IPS DF 4.7 (cell line): ENCODE measurements at regions not wholly inside any gene's neighbourhood (a gene's known extent, or its start where the extent isn't known, plus 50 kb on each side); places are given as distances from the start of the nearest gene placed in this dataset.
A peak's percentile ranks its signal among the peaks of the same experiment; 100 is the strongest.
"Not testable (repeated sequence)": the region's sequence is repeated elsewhere in the genome, so short reads cannot be mapped to it uniquely, and the experiment has no call there.

Experiments used
- DNase-seq: peaks from one replicate; pipeline ENCODE4 v3.0.0-alpha.2; 2013; ENCODE audit warnings: low spot score; ENCODE audit errors: extremely low read depth

DNA sequence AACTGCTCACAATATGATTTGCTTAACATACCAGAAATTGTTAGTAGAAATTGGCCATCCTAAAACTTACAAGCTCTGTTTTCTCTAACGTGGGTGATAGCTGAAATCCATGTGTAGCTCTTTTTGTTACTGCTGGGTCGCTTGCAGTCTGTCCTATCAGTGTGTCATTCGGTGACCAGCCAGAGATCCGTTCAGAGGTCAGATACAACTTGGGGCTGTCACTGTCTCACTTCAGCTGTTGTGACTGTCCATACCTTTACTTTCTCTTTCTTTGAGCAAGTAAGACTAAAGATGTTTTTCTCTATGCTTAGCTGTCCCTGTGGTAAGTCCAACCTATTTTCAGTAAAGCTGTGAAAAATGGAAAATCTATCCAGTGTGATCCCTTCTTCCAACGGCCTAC is 282.9 kb upstream of the KCNH7 start:
- no peak for DNase-seq

DNA sequence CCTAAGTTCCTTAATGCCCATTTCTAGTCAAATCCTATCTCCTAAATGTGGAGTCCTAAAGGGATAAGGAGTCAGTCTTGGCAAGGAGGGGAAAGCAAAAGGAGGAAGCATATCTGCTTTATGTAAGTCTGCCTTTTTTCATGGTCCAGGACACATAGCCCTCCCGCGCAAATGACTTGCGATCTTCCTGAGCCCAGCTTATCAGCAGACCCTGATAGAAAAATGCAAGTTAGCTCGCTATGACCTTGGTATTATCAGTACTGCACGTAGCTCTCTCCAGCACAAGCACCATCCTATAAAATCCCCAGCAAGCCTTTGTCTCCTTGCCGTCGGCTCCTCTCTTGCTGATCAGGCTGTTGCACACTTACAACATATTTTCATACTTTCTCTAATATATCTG is 281.4 kb upstream of the KCNH7 start:
- DNase-seq, result no peak

DNA sequence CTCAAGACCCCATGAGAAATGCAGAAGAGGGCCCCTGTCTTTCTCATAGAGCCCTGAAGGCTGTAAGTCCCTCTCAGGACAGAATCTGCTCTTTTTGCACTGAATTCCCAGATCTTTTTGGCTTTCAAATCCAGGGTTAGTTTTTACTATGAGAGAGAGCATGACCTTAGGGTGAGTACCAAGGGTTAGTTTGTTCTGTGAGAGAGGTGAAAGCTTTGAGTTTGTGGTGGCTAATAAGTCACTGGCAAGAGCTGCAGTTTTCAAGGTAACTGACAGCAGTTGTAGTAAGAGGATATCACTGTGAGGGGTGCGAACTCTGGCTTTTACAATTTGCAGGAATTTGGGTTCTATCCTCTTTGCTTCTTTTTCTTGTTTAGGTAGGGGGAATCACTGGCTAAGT is 248.4 kb upstream of the KCNH7 start:
- no peak for DNase-seq

GRCh38 chr2:163085366-163086024 is 246.9 kb upstream of the KCNH7 start:
- DNase-seq, result not testable (repeated sequence)

DNA sequence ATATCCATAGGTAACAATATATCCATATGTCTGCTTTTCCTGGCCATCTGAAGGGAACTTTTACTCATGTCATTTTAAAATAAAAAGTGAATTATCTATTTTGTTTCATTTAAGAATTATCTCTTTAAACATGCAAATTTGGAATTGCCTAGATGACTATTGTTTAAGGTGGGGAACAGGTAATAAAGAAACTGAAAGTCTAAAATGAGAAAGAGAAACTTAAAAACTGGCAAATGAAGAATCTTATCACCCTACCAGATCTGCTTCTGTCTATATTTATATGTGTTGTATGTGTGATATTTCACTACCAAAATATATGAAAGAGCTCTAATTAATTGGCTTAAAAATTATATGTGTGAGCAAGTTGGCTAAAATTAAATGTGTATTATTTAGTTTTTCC is 243.2 kb upstream of the KCNH7 start:
- no peak for DNase-seq

DNA sequence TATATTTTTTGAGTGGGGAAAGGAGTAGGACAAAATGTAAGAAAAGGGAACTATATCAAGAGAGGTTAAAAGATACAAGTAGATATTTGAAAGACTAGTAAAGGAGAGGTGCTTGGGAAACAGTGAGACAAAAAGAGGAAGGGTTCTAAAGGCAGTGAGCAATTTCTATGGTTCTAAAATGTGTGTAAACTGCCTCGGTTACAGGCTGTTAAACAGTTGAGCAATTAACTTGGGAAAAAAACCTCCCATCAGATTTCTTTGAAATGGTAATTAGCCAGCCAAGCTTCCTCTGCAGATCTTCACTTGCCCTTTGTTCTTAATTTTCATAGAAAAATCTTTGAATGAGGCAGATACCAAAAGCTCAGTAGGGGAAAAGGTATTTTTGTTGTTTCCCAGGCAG is 238.7 kb upstream of the KCNH7 start:
- DNase-seq, result peak; percentile 25

GRCh38 chr2:163066085-163066484 is 227.5 kb upstream of the KCNH7 start:
- DNase-seq, result no peak

DNA sequence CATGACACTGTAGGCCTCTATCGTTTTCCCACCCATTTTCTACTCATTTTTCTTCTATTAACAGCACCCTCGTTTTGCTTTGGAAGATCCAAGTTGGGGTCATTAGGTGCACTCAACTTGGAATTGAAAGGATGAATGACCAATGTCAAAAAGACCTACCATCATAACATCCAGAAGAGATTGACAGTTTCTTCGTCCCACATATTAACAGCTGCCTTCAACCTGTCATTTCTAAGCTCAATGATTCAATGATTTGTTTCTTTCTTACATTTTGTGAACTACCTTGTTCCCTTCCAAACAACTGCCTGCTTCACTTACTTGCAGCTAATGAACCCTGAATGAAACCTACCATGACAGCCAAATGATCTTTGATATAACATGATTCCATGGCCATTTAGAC is 224.0 kb upstream of the KCNH7 start:
- no peak for DNase-seq

GRCh38 chr2:163046615-163047014 is 208.0 kb upstream of the KCNH7 start:
- DNase-seq, result no peak

DNA sequence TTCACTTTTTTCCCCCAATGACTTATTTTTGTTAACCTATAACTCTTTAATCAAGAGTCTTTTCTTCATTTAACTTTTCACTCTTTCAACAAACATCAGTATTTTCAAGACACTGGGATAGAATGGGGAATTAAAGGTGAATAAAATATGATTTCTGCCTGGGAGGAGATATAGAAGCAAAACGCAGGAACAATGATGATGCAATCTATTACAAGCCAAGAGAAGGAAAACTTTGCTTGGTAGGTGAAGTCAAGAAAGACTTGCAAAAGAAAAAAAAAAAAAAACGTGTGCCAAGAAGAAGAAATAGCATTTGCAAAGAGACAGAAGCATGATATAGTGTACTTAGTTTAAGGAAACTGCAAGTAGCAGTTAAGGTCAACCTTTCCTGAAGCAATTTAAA is 207.3 kb upstream of the KCNH7 start:
- DNase-seq, result no peak

- DNase-seq, result no peak
Observed at GRCh38 chr2:163044114-163044513, 205.5 kb upstream of the KCNH7 start.

GRCh38 chr2:163043201-163043600 is 204.6 kb upstream of the KCNH7 start:
- DNase-seq, result no peak

- no peak for DNase-seq
Observed at GRCh38 chr2:163039266-163039665, 200.7 kb upstream of the KCNH7 start.

- no peak for DNase-seq
Observed at GRCh38 chr2:163028807-163029206, 190.2 kb upstream of the KCNH7 start.

- not testable (repeated sequence) for DNase-seq
Observed at GRCh38 chr2:163026136-163026775, 187.7 kb upstream of the KCNH7 start.

- not testable (repeated sequence) for DNase-seq
Observed at GRCh38 chr2:163016882-163017281, 178.3 kb upstream of the KCNH7 start.

GRCh38 chr2:163011000-163011399 is 172.4 kb upstream of the KCNH7 start:
- no peak for DNase-seq

DNA sequence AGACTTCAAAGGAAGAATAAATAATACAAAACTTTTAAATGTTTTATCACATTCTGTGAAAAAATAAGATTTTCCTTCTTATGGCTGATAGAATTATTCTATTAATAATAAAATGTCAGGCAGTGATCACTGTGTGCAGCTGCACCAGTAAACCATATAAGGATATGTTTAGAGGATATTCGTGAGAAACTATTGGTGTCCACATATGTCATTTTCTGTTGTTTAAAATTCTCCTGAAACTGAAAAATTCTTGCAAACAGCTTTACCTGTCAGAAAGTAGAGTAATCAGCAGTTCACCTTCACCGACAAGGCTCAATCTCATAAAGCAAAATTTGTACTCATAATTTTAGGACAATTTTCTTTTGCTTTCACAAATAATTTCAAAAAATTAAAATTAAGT is 170.1 kb upstream of the KCNH7 start:
- DNase-seq, result no peak

DNA sequence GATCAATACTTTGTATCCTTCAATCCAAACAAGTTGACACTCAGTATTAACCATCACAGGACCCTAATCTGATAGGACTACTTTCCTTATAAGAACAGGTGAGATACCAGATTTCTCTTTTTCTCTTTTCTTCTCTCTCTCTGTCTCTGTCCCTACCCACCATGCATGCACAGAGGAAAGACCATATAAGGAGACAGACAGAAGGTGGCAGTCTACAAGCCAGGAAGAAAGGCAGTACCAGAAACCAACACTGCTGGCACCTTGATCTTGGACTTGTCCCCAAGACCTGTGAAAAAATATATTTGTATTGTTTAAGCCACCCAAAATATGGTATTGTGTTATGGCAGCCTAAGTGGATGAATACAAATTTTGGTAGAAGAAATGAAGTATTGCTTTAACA is 156.2 kb upstream of the KCNH7 start:
- no peak for DNase-seq

DNA sequence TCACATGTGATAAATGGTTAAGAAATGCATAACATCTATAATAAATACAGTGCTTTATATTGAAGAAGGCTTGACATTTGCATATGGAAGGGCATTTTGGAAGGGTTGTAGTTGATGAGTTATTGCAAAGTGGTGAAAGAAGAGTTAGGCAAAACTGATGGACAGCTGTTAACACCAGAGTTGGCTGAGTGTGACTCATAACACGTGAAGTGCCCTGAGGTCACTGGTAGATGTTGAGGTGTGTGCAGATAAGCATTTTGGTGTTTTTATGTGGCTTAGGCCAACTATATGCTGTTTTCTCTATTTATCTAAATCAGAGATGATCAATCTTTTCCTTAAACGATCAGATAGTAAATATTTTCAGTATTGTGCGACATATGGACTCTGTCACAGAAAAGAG is 154.3 kb upstream of the KCNH7 start:
- DNase-seq, result no peak

DNA sequence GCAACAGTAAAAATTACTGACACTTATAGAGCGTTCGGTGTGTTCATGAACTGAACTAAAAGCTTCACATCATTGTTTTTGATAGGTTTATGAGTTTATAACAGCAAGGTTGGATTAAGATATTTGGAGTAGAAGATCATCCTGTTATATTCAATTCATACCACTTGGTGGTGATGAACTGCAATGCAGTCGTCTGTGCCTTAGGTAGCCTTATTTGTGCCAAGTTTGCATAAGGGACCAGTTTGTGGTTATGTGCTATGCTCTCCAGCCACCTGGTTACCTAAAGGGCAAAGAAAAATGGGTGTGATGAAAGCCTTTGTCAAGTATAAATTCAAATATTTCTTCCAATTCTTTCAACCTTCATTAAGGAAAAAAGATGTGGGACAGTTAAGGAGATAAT is 150.9 kb upstream of the KCNH7 start:
- no peak for DNase-seq

GRCh38 chr2:162974771-162975170 is 136.2 kb upstream of the KCNH7 start:
- no peak for DNase-seq

DNA sequence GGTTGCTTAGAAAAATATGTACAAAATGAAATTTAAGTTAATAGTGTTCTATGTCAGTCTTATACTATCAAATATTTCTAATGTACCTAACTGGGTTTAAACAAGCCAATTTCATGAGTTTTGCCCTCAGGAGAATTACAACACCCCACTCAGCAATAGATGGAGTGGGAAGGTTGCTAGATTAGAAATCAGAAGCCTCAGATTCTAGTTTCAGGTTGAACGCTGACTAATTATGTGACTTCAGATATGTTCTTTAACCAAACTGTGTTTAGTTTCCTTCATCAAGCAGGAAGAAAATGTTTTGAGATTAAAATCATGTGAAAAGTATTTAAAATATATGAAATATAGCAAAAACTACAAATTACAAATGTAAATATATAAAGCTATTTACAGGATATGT is 133.8 kb upstream of the KCNH7 start:
- DNase-seq, result no peak
